ENCODE measurements at regions not wholly inside any gene's neighbourhood (a gene's known extent, or its start where the extent isn't known, plus 50 kb on each side); places are given as distances from the start of the nearest gene placed in this dataset.

DNA sequence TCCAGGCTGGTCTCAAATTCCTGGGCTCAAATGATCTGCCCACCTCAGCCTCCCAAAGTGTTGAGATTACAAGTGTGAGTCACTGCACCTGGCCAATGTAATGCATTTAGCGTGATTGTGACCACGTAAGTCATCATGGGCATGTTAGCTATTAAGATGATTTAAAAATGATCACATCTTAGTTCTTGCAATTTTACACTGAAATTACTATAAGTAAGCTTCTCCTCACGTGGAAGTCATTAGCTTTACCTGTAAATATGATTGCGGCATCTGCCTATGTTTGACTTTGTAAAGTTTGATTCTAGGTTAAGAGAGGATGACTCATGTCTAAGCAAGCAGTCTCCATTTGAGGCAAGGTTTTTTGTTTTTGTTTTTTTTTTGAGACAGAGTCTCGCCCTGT lies 85.5 kb downstream of the PMAIP1 start:
- TF ChIP-seq, protein P1, sequence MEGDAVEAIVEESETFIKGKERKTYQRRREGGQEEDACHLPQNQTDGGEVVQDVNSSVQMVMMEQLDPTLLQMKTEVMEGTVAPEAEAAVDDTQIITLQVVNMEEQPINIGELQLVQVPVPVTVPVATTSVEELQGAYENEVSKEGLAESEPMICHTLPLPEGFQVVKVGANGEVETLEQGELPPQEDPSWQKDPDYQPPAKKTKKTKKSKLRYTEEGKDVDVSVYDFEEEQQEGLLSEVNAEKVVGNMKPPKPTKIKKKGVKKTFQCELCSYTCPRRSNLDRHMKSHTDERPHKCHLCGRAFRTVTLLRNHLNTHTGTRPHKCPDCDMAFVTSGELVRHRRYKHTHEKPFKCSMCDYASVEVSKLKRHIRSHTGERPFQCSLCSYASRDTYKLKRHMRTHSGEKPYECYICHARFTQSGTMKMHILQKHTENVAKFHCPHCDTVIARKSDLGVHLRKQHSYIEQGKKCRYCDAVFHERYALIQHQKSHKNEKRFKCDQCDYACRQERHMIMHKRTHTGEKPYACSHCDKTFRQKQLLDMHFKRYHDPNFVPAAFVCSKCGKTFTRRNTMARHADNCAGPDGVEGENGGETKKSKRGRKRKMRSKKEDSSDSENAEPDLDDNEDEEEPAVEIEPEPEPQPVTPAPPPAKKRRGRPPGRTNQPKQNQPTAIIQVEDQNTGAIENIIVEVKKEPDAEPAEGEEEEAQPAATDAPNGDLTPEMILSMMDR (tag by site-specific recombination; IDR thresholded peaks at IDR 0.05) = no peak
- TF ChIP-seq HOXC10 (CRISPR knock-in tag; IDR thresholded peaks at IDR 0.05) (no peak), SP2 (tag by site-specific recombination; IDR thresholded peaks at IDR 0.05) (no peak)
- TF ChIP-seq, protein P2, sequence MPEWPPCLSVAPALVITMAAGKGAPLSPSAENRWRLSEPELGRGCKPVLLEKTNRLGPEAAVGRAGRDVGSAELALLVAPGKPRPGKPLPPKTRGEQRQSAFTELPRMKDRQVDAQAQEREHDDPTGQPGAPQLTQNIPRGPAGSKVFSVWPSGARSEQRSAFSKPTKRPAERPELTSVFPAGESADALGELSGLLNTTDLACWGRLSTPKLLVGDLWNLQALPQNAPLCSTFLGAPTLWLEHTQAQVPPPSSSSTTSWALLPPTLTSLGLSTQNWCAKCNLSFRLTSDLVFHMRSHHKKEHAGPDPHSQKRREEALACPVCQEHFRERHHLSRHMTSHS (tag by site-specific recombination; IDR thresholded peaks at IDR 0.05) = no peak
- TF ChIP-seq, protein P3, sequence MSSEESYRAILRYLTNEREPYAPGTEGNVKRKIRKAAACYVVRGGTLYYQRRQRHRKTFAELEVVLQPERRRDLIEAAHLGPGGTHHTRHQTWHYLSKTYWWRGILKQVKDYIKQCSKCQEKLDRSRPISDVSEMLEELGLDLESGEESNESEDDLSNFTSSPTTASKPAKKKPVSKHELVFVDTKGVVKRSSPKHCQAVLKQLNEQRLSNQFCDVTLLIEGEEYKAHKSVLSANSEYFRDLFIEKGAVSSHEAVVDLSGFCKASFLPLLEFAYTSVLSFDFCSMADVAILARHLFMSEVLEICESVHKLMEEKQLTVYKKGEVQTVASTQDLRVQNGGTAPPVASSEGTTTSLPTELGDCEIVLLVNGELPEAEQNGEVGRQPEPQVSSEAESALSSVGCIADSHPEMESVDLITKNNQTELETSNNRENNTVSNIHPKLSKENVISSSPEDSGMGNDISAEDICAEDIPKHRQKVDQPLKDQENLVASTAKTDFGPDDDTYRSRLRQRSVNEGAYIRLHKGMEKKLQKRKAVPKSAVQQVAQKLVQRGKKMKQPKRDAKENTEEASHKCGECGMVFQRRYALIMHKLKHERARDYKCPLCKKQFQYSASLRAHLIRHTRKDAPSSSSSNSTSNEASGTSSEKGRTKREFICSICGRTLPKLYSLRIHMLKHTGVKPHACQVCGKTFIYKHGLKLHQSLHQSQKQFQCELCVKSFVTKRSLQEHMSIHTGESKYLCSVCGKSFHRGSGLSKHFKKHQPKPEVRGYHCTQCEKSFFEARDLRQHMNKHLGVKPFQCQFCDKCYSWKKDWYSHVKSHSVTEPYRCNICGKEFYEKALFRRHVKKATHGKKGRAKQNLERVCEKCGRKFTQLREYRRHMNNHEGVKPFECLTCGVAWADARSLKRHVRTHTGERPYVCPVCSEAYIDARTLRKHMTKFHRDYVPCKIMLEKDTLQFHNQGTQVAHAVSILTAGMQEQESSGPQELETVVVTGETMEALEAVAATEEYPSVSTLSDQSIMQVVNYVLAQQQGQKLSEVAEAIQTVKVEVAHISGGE (tag by site-specific recombination; conservative IDR thresholded peaks at IDR 0.05; ENCODE audit: low read depth) = no peak

Measured in HEK293 (cell line).